ENCODE measurements at regions not wholly inside any gene's neighbourhood (a gene's known extent, or its start where the extent isn't known, plus 50 kb on each side); places are given as distances from the start of the nearest gene placed in this dataset.

DNA sequence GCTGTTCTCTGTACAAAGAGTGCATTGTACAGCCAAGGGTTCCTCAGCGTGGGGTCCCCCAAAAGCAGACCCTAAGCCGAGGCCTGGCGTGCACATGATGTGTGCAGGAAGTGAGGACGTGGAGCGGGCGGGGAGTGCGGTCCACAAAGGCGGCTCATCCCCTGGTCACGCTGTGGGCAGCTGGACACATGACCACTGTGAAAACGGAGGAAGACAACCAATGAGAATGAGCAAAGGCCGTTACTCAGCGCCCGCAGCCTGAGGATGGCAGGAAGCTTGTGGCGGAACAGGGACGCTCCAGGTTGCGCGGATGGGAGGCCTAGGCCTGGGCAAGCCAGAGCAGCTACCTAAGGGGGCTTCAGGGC is 1263.7 kb downstream of the BRD1 start:
- TF ChIP-seq, protein P1, sequence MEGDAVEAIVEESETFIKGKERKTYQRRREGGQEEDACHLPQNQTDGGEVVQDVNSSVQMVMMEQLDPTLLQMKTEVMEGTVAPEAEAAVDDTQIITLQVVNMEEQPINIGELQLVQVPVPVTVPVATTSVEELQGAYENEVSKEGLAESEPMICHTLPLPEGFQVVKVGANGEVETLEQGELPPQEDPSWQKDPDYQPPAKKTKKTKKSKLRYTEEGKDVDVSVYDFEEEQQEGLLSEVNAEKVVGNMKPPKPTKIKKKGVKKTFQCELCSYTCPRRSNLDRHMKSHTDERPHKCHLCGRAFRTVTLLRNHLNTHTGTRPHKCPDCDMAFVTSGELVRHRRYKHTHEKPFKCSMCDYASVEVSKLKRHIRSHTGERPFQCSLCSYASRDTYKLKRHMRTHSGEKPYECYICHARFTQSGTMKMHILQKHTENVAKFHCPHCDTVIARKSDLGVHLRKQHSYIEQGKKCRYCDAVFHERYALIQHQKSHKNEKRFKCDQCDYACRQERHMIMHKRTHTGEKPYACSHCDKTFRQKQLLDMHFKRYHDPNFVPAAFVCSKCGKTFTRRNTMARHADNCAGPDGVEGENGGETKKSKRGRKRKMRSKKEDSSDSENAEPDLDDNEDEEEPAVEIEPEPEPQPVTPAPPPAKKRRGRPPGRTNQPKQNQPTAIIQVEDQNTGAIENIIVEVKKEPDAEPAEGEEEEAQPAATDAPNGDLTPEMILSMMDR (IDR thresholded peaks at IDR 0.05; ENCODE audit: low read depth, low read length) = no peak
- Histone ChIP-seq H3K36me3 (no peaks in the 10 kb centered on the region), H3K27me3 (no peaks in the 10 kb centered on the region), H3K4me3 (no peak overlapping the region), H3K4me1 (ENCODE audit: low read depth) (no peaks in the 10 kb centered on the region), H3K27ac (no peak overlapping the region), H3K9me3 (ENCODE audit: low read depth) (no peaks in the 10 kb centered on the region)
- no peak for DNase-seq (ENCODE audit: low read depth in 1 of 2, low spot score in 1 of 2)

DNA sequence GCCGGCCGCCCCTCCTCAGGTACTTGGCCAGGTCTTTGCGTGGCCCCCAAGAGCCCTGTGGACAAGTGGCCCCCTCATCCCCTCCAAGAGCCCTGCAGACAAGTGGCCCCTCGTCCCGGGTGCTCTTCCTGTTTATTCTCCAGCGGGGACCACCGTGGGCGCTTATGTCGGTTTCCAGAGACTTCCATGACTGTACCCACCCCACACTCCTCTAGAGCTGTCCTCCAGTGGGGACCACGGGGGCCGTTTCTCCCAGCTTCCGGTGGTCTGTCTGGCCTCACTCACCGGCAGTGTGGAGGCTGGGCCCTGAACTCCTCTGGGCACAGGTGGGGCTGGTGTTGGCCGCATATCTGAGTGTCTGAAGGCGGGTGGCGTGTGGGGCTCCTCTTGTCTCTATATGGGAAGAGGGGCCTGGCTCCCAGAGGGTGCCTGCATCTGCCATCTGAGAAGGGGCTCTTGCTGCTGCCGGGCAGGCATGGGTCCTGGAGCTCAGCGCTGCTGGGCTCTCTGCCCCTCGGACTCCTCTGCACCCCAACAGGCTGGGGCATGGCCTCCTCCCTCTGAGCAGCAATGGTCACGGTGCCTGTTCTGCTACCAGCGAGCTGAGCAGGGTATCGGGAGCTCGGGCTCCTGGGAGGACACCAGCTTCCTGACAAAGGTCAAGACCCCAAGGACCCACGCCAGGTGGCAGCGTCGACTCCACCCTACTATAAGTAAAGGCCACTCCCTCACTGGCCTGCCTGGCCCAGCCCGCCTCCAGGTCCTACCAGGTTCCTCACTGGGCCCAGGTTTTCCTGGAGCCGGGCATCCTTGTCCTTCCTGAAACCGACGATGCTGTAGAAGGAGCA is 1264.3 kb downstream of the BRD1 start:
- no peak for DNase-seq (ENCODE audit: low read depth in 1 of 2, low spot score in 1 of 2)
- Histone ChIP-seq H3K4me3 (no peak overlapping the region), H3K9me3 (ENCODE audit: low read depth) (no peaks in the 10 kb centered on the region), H3K4me1 (ENCODE audit: low read depth) (no peaks in the 10 kb centered on the region), H3K27me3 (no peaks in the 10 kb centered on the region), H3K36me3 (no peaks in the 10 kb centered on the region), H3K27ac (no peak overlapping the region)
- TF ChIP-seq, protein P1 (IDR thresholded peaks at IDR 0.05; ENCODE audit: low read depth, low read length) = no peak

DNA sequence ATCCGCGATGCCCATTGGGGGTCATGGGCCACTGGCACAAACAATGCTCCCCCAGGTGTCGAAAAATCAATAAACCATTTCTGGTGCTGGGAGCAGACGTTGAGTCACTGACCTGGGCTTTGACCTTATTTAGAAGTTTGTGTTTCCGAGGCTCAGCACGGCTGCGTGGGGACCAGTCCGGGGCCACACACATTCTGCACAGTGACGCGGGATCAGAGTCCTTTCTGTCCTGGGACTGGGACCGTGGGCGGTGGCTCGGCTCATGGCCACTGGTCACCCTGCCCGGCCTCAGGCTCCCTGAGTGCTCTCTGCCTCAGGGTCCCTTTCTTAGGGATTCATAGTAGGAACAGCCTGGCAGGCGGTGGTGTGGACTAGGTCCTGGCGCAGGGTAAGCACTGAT is 1266.0 kb downstream of the BRD1 start:
- H3K27me3 ChIP-seq = no peaks in the 10 kb centered on the region
- no peaks in the 10 kb centered on the region for H3K9me3 ChIP-seq (ENCODE audit: low read depth)
- TF ChIP-seq, protein P1 (IDR thresholded peaks at IDR 0.05; ENCODE audit: low read depth, low read length) = no peak
- DNase-seq (ENCODE audit: low read depth in 1 of 2, low spot score in 1 of 2) = no peak
- no peaks in the 10 kb centered on the region for H3K36me3 ChIP-seq
- H3K4me1 ChIP-seq (ENCODE audit: low read depth) = no peaks in the 10 kb centered on the region
- H3K27ac ChIP-seq = no peak overlapping the region
- no peak overlapping the region for H3K4me3 ChIP-seq

DNA sequence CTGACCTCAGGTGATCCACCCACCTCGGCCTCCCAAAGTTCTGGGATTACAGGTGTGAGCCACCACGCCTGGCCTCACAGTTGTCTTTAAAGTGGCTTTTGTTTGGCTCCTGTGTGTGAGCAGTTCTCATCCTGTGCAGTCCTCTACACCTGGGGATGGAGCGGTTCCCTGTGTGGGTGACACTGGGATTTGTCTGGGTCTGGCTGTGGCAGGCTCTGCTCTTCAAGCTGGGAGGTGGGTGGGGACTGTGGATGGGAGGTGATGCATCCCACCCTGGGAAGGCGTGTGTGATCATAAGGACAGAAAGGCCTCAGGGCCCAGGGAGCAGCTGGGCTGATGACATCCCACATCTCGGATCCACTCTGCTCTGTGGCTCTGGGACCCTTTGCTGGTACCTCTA is 1266.8 kb downstream of the BRD1 start:
- Histone ChIP-seq H3K4me1 (ENCODE audit: low read depth) (no peaks in the 10 kb centered on the region), H3K9me3 (ENCODE audit: low read depth) (no peaks in the 10 kb centered on the region), H3K36me3 (no peaks in the 10 kb centered on the region), H3K4me3 (no peak overlapping the region), H3K27ac (no peak overlapping the region), H3K27me3 (no peaks in the 10 kb centered on the region)
- TF ChIP-seq, protein P1 (IDR thresholded peaks at IDR 0.05; ENCODE audit: low read depth, low read length) = no peak
- no peak for DNase-seq (ENCODE audit: low read depth in 1 of 2, low spot score in 1 of 2)

DNA sequence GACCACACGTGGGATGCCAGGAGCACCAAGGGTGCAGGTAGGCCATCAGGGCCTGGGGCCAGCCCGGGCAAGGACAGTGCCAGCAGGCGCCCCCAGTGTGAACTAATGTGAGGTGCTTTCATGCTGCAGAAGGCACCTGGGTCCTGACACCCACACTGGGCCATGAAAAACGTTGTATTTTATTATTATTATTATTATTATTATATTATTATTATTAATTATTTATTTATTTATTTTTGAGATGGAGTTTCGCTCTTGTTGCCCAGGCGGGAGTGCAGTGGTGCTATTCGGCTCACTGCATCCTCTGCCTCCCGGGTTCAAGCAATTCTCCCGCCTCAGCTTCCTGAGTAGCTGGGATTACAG is 1267.3 kb downstream of the BRD1 start:
- no peaks in the 10 kb centered on the region for H3K27me3 ChIP-seq
- no peaks in the 10 kb centered on the region for H3K9me3 ChIP-seq (ENCODE audit: low read depth)
- H3K4me3 ChIP-seq = no peak overlapping the region
- TF ChIP-seq, protein P1 (IDR thresholded peaks at IDR 0.05; ENCODE audit: low read depth, low read length) = no peak
- H3K36me3 ChIP-seq = no peaks in the 10 kb centered on the region
- no peak overlapping the region for H3K27ac ChIP-seq
- DNase-seq (ENCODE audit: low read depth in 1 of 2, low spot score in 1 of 2) = no peak
- no peaks in the 10 kb centered on the region for H3K4me1 ChIP-seq (ENCODE audit: low read depth)
